ENCODE measurements at regions not wholly inside any gene's neighbourhood (a gene's known extent, or its start where the extent isn't known, plus 50 kb on each side); places are given as distances from the start of the nearest gene placed in this dataset.

- no peak for TF ChIP-seq CTCF (IDR thresholded peaks at IDR 0.05)
- no peak for TF ChIP-seq POLR2A (IDR thresholded peaks at IDR 0.05)
Observed at GRCh38 chr3:145902166-145902565, 258.8 kb downstream of the PLOD2 start.
